Vagina (tissue), 2 donors: ENCODE measurements at regions not wholly inside any gene's neighbourhood (a gene's known extent, or its start where the extent isn't known, plus 50 kb on each side); places are given as distances from the start of the nearest gene placed in this dataset.

Experiments
- DNase-seq, 2 donors: peaks; one replicate each; pipeline ENCODE4 v3.0.0-alpha.2; 2017; ENCODE audit errors: extremely low spot score in 2 of 2
- H3K27ac ChIP-seq: fragments of 200-600 bp; sonication (generic); one replicate; pipeline ENCODE4 v1.5.1; 2019
- H3K27me3 ChIP-seq: fragments of 200-600 bp; sonication (generic); one replicate; pipeline ENCODE4 v1.5.1; 2019
- H3K36me3 ChIP-seq, 2 donors: fragments of 200-600 bp; sonication (generic); one replicate each; pipeline ENCODE4 v1.5.1; 2017 to 2019
- H3K4me1 ChIP-seq: fragments of 200-600 bp; sonication (generic); one replicate; pipeline ENCODE4 v1.5.1; 2019
- H3K4me3 ChIP-seq, 2 donors: fragments of 200-600 bp; sonication (generic); 1 replicate in 1 of 2; 2 replicates in 1 of 2; pipeline ENCODE4 v1.5.1; 2016 to 2019
- H3K9me3 ChIP-seq: fragments of 200-600 bp; sonication (generic); one replicate; pipeline ENCODE4 v1.5.1; 2019
- CTCF ChIP-seq, 3 experiments: fragments of 450-650 bp in 2 of 3; fragments of 200-600 bp in 1 of 3; sonication (generic) in 1 of 3; IDR thresholded peaks; one replicate each; pipeline ENCODE4 v1.5.1; 2017 to 2019; ENCODE audit warnings: antibody characterized with exemption in 3 of 3, mild to moderate bottlenecking in 2 of 3, moderate library complexity in 2 of 3
- POLR2A ChIP-seq, 2 donors: fragments of 450-650 bp; IDR thresholded peaks; one replicate each; pipeline ENCODE4 v1.6.1; 2017; ENCODE audit warnings: antibody characterized with exemption in 2 of 2, mild to moderate bottlenecking in 2 of 2, moderate library complexity in 2 of 2
- POLR2AphosphoS5 ChIP-seq, 2 donors: sonication (generic); formaldehyde crosslinking; IDR thresholded peaks; one replicate each; pipeline ENCODE4 v1.9.0; 2017; ENCODE audit warnings: antibody characterized with exemption in 2 of 2, mild to moderate bottlenecking in 2 of 2, low read depth in 1 of 2; ENCODE audit not compliant: insufficient read depth in 1 of 2
- intact Hi-C: fragments of 100-400 bp; cut with DNase I; formaldehyde crosslinking; loops from one replicate; pipeline ENCODE4 v1.15.1; 2023

GRCh38 chrX:40406330-40406859 lies 174.4 kb upstream of the ATP6AP2 start:
- Histone ChIP-seq H3K9me3 (no peaks in the 10 kb centered on the region), H3K27me3 (no peaks in the 10 kb centered on the region), H3K4me1 (peaks cover 7% of the 10 kb centered on the region), H3K4me3 (no peak overlapping the region), H3K36me3 (no peaks in the 10 kb centered on the region), H3K27ac (no peak overlapping the region)
- no peak for DNase-seq
- intact Hi-C loops: no loop called here
- no peak for TF ChIP-seq POLR2AphosphoS5 (IDR thresholded peaks at IDR 0.05; ENCODE audit: insufficient read depth in 1 of 2, low read depth in 1 of 2)
- no peak for TF ChIP-seq POLR2A (IDR thresholded peaks at IDR 0.05)
- no peak for TF ChIP-seq CTCF (IDR thresholded peaks at IDR 0.05)

- no peak overlapping the region for H3K4me3 ChIP-seq
- H3K27me3 ChIP-seq: no peaks in the 10 kb centered on the region
- no peaks in the 10 kb centered on the region for H3K36me3 ChIP-seq
- TF ChIP-seq CTCF (IDR thresholded peaks at IDR 0.05): no peak
- no peak for TF ChIP-seq POLR2A (IDR thresholded peaks at IDR 0.05)
- no peak for TF ChIP-seq POLR2AphosphoS5 (IDR thresholded peaks at IDR 0.05; ENCODE audit: insufficient read depth in 1 of 2, low read depth in 1 of 2)
- H3K27ac ChIP-seq: no peak overlapping the region
- no peaks in the 10 kb centered on the region for H3K9me3 ChIP-seq
- H3K4me1 ChIP-seq: peaks cover 7% of the 10 kb centered on the region
- intact Hi-C loops: no loop called here
- DNase-seq: no peak
Measured at GRCh38 chrX:40405399-40405798, 175.4 kb upstream of the ATP6AP2 start.

- no peak for TF ChIP-seq CTCF (IDR thresholded peaks at IDR 0.05)
- TF ChIP-seq POLR2AphosphoS5 (IDR thresholded peaks at IDR 0.05; ENCODE audit: insufficient read depth in 1 of 2, low read depth in 1 of 2): no peak
- TF ChIP-seq POLR2A (IDR thresholded peaks at IDR 0.05): no peak
- no peaks in the 10 kb centered on the region for H3K27me3 ChIP-seq
- intact Hi-C loops: no loop called here
- H3K36me3 ChIP-seq: no peaks in the 10 kb centered on the region
- no peaks in the 10 kb centered on the region for H3K9me3 ChIP-seq
- H3K4me1 ChIP-seq: peaks cover 7% of the 10 kb centered on the region
- H3K27ac ChIP-seq: no peak overlapping the region
- no peak overlapping the region for H3K4me3 ChIP-seq
- DNase-seq: no peak
Measured at GRCh38 chrX:40403757-40404156, 177.0 kb upstream of the ATP6AP2 start.

- Histone ChIP-seq H3K9me3 (no peaks in the 10 kb centered on the region), H3K4me1 (peaks cover 7% of the 10 kb centered on the region), H3K27me3 (no peaks in the 10 kb centered on the region), H3K27ac (no peak overlapping the region), H3K4me3 (no peak overlapping the region), H3K36me3 (no peaks in the 10 kb centered on the region)
- intact Hi-C loops: no loop called here
- TF ChIP-seq CTCF (IDR thresholded peaks at IDR 0.05) (no peak), POLR2A (IDR thresholded peaks at IDR 0.05) (no peak)
- DNase-seq: no peak
Measured at GRCh38 chrX:40402831-40403533, 177.8 kb upstream of the ATP6AP2 start.

- H3K9me3 ChIP-seq: no peaks in the 10 kb centered on the region
- intact Hi-C loops: no loop called here
Measured at GRCh38 chrX:40395102-40395501, 185.7 kb upstream of the ATP6AP2 start.

More at GRCh38 chrX:40395102-40395501, 185.7 kb upstream of the ATP6AP2 start:
- no peaks in the 10 kb centered on the region for H3K36me3 ChIP-seq
- no peak overlapping the region for H3K27ac ChIP-seq
- H3K4me3 ChIP-seq: no peak overlapping the region
- H3K4me1 ChIP-seq: no peaks in the 10 kb centered on the region
- TF ChIP-seq POLR2AphosphoS5 (IDR thresholded peaks at IDR 0.05; ENCODE audit: insufficient read depth in 1 of 2, low read depth in 1 of 2): no peak
- no peak for TF ChIP-seq CTCF (IDR thresholded peaks at IDR 0.05)
- TF ChIP-seq POLR2A (IDR thresholded peaks at IDR 0.05): no peak
- no peak for DNase-seq
- no peaks in the 10 kb centered on the region for H3K27me3 ChIP-seq
